Tibial artery (tissue), 4 donors: ENCODE measurements at regions not wholly inside any gene's neighbourhood (a gene's known extent, or its start where the extent isn't known, plus 50 kb on each side); places are given as distances from the start of the nearest gene placed in this dataset.

Experiments used
- DNase-seq, 2 donors: peaks; one replicate each; pipeline ENCODE4 v3.0.0-alpha.2; 2019
- H3K27ac ChIP-seq, 2 donors: fragments of 200-600 bp; sonication (generic) in 1 of 2; 1 replicate in 1 of 2; 2 replicates in 1 of 2; pipeline ENCODE4 v1.5.1; 2018 to 2019; ENCODE audit warnings: mild to moderate bottlenecking in 1 of 2
- H3K27me3 ChIP-seq, 2 donors: fragments of 200-600 bp; sonication (generic) in 1 of 2; one replicate each; pipeline versions ENCODE4 v1.5.1 to v1.6.0; 2016 to 2019
- H3K36me3 ChIP-seq, 3 donors: fragments of 200-600 bp; sonication (generic) in 2 of 3; one replicate each; pipeline ENCODE4 v1.5.1; 2016 to 2019; ENCODE audit warnings: mild to moderate bottlenecking in 2 of 3
- H3K4me1 ChIP-seq, 4 donors: fragments of 200-600 bp; sonication (generic) in 2 of 4; 1 replicate in 3 of 4; 2 replicates in 1 of 4; pipeline ENCODE4 v1.5.1; 2016 to 2019
- H3K4me3 ChIP-seq, 2 donors: fragments of 200-600 bp; sonication (generic) in 1 of 2; 1 replicate in 1 of 2; 2 replicates in 1 of 2; pipeline ENCODE4 v1.5.1; 2018 to 2019; ENCODE audit warnings: mild to moderate bottlenecking in 2 of 2
- H3K9me3 ChIP-seq, 3 donors: fragments of 200-600 bp; sonication (generic) in 1 of 3; one replicate each; pipeline ENCODE4 v1.5.1; 2016 to 2019
- CTCF ChIP-seq, 2 experiments: fragments of 200-600 bp in 1 of 2; fragments of 450-650 bp in 1 of 2; IDR thresholded peaks; one replicate each; pipeline ENCODE4 v1.5.1; 2017 to 2019; ENCODE audit warnings: antibody characterized with exemption in 2 of 2, mild to moderate bottlenecking in 1 of 2, moderate library complexity in 1 of 2
- intact Hi-C: fragments of 100-400 bp; cut with DNase I; formaldehyde crosslinking; loops from one replicate; pipeline ENCODE4 v1.15.0; 2023; ENCODE audit warnings: low total_unique reads

GRCh38 chr14:41385797-41386196 is 220.9 kb upstream of the LRFN5 start:
- Histone ChIP-seq H3K27me3 (no peaks in the 10 kb centered on the region), H3K4me1 (no peaks in the 10 kb centered on the region), H3K27ac (no peak overlapping the region), H3K9me3 (no peaks in the 10 kb centered on the region), H3K4me3 (no peak overlapping the region), H3K36me3 (no peaks in the 10 kb centered on the region)
- intact Hi-C loops = no loop called here
- TF ChIP-seq CTCF (IDR thresholded peaks at IDR 0.05) = no peak
- DNase-seq = no peak

- Histone ChIP-seq H3K4me1 (no peaks in the 10 kb centered on the region), H3K36me3 (no peaks in the 10 kb centered on the region), H3K9me3 (no peaks in the 10 kb centered on the region), H3K27me3 (no peaks in the 10 kb centered on the region), H3K4me3 (no peak overlapping the region), H3K27ac (no peak overlapping the region)
- intact Hi-C loops = no loop called here
- DNase-seq = no peak
- TF ChIP-seq CTCF (IDR thresholded peaks at IDR 0.05) = no peak
Measured at GRCh38 chr14:41380017-41380416, 226.7 kb upstream of the LRFN5 start.

- H3K9me3 ChIP-seq = no peaks in the 10 kb centered on the region
- intact Hi-C loops = no loop called here
- DNase-seq = no peak
- H3K27me3 ChIP-seq = no peaks in the 10 kb centered on the region
- H3K4me1 ChIP-seq = no peaks in the 10 kb centered on the region
- H3K27ac ChIP-seq = no peak overlapping the region
- no peaks in the 10 kb centered on the region for H3K36me3 ChIP-seq
- H3K4me3 ChIP-seq = no peak overlapping the region
- no peak for TF ChIP-seq CTCF (IDR thresholded peaks at IDR 0.05)
Measured at GRCh38 chr14:41378526-41378925, 228.2 kb upstream of the LRFN5 start.

GRCh38 chr14:41377932-41378331 is 228.7 kb upstream of the LRFN5 start:
- no peaks in the 10 kb centered on the region for H3K9me3 ChIP-seq
- intact Hi-C loops = no loop called here
- H3K27ac ChIP-seq = no peak overlapping the region

GRCh38 chr14:41374092-41374491 is 232.6 kb upstream of the LRFN5 start:
- Histone ChIP-seq H3K4me3 (no peak overlapping the region), H3K36me3 (no peaks in the 10 kb centered on the region), H3K27me3 (no peaks in the 10 kb centered on the region), H3K4me1 (no peaks in the 10 kb centered on the region), H3K27ac (no peak overlapping the region), H3K9me3 (no peaks in the 10 kb centered on the region)
- no peak for DNase-seq
- no peak for TF ChIP-seq CTCF (IDR thresholded peaks at IDR 0.05)
- intact Hi-C loops = no loop called here

More at GRCh38 chr14:41377932-41378331, 228.7 kb upstream of the LRFN5 start:
- Histone ChIP-seq H3K27me3 (no peaks in the 10 kb centered on the region), H3K4me1 (no peaks in the 10 kb centered on the region), H3K36me3 (no peaks in the 10 kb centered on the region), H3K4me3 (no peak overlapping the region)
- no peak for DNase-seq
- no peak for TF ChIP-seq CTCF (IDR thresholded peaks at IDR 0.05)

- intact Hi-C loops = no loop called here
- no peak overlapping the region for H3K27ac ChIP-seq
- no peaks in the 10 kb centered on the region for H3K27me3 ChIP-seq
- DNase-seq = no peak
- no peak for TF ChIP-seq CTCF (IDR thresholded peaks at IDR 0.05)
- no peaks in the 10 kb centered on the region for H3K36me3 ChIP-seq
- no peak overlapping the region for H3K4me3 ChIP-seq
- no peaks in the 10 kb centered on the region for H3K9me3 ChIP-seq
- no peaks in the 10 kb centered on the region for H3K4me1 ChIP-seq
Measured at GRCh38 chr14:41362139-41362538, 244.5 kb upstream of the LRFN5 start.
